Activated CD8-positive, alpha-beta T cell treated with anti-CD3 and anti-CD28 coated beads for 36 hours (primary cell): ENCODE measurements at regions not wholly inside any gene's neighbourhood (a gene's known extent, or its start where the extent isn't known, plus 50 kb on each side); places are given as distances from the start of the nearest gene placed in this dataset.
"Not testable (repeated sequence)": the region's sequence is repeated elsewhere in the genome, so short reads cannot be mapped to it uniquely, and the experiment has no call there.

ENCODE experiments used
- ATAC-seq: fragments of 200-7000 bp; cut with Tn5 transposase; one replicate; pipeline ENCODE4 v1.10.0; 2021; ENCODE audit warnings: mild to moderate bottlenecking, moderate library complexity
- CTCF ChIA-PET: fragments of 350-600 bp; sonication (Branson Sonifier 250); formaldehyde crosslinking; loops from one replicate; lab custom pipeline; 2021; ENCODE audit warnings: antibody characterized with exemption; lab: Charles Lee
- POLR2A ChIA-PET: fragments of 350-600 bp; sonication (Branson Sonifier 250); formaldehyde crosslinking; loops from one replicate; lab custom pipeline; 2021; ENCODE audit warnings: antibody characterized with exemption; lab: Charles Lee
- DNase-seq: peaks from one replicate; pipeline ENCODE4 v3.0.0-alpha.2; 2020
- H3K27ac Mint-ChIP-seq: one replicate; pipeline ENCODE4 v1.8.0; 2021; ENCODE audit warnings: mild to moderate bottlenecking, mixed read lengths
- H3K27me3 Mint-ChIP-seq: one replicate; pipeline ENCODE4 v1.8.0; 2021; ENCODE audit warnings: mixed read lengths
- H3K36me3 Mint-ChIP-seq: one replicate; pipeline ENCODE4 v1.8.0; 2021; ENCODE audit warnings: low read depth, mixed read lengths
- H3K4me1 Mint-ChIP-seq: one replicate; pipeline ENCODE4 v1.8.0; 2021; ENCODE audit warnings: low read depth, mixed read lengths
- H3K4me3 Mint-ChIP-seq: one replicate; pipeline ENCODE4 v1.8.0; 2021; ENCODE audit warnings: mild to moderate bottlenecking, moderate library complexity, mixed read lengths
- H3K9me3 Mint-ChIP-seq: one replicate; pipeline ENCODE4 v1.8.0; 2021; ENCODE audit warnings: mixed read lengths
- intact Hi-C: fragments of 100-400 bp; cut with micrococcal nuclease; formaldehyde crosslinking; loops from one replicate; pipeline ENCODE4 v1.10.0; 2022
- TF ChIP-seq, protein P1 (sequence below): fragments of 200-600 bp; IDR thresholded peaks from one replicate; pipeline ENCODE4 v1.8.0; 2022; ENCODE audit warnings: antibody characterized with exemption, mild to moderate bottlenecking

DNA sequence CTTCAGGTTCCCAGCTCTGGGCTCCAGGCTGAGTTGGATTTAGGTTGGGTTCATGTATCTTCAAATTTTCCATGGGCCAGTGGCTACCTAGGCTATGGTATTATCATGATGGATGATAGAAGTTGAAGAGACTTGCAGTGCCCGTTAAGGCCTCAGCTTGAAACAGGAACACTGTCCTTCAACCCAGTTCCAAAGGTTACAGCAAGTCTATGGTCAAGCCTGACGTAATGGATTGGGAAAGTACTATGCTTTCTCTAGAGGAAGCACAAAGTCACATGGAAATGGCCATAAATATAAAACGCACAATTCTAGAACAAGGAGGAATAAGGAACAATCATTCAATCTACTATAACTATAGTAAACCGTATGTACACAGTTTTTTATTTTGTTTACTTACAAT lies 593.2 kb downstream of the ZEB2 start:
- intact Hi-C loops = no loop called here
- H3K36me3 Mint-ChIP-seq = no peaks in the 10 kb centered on the region
- no peak for DNase-seq
- no peak overlapping the region for H3K4me3 Mint-ChIP-seq
- peaks cover 12% of the 10 kb centered on the region for H3K27me3 Mint-ChIP-seq
- TF ChIP-seq, protein P1, sequence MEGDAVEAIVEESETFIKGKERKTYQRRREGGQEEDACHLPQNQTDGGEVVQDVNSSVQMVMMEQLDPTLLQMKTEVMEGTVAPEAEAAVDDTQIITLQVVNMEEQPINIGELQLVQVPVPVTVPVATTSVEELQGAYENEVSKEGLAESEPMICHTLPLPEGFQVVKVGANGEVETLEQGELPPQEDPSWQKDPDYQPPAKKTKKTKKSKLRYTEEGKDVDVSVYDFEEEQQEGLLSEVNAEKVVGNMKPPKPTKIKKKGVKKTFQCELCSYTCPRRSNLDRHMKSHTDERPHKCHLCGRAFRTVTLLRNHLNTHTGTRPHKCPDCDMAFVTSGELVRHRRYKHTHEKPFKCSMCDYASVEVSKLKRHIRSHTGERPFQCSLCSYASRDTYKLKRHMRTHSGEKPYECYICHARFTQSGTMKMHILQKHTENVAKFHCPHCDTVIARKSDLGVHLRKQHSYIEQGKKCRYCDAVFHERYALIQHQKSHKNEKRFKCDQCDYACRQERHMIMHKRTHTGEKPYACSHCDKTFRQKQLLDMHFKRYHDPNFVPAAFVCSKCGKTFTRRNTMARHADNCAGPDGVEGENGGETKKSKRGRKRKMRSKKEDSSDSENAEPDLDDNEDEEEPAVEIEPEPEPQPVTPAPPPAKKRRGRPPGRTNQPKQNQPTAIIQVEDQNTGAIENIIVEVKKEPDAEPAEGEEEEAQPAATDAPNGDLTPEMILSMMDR = no peak
- ATAC-seq = no peak
- POLR2A ChIA-PET = no interaction called here
- CTCF ChIA-PET = no interaction called here
- H3K4me1 Mint-ChIP-seq = no peaks in the 10 kb centered on the region
- no peak overlapping the region for H3K27ac Mint-ChIP-seq
- no peaks in the 10 kb centered on the region for H3K9me3 Mint-ChIP-seq

DNA sequence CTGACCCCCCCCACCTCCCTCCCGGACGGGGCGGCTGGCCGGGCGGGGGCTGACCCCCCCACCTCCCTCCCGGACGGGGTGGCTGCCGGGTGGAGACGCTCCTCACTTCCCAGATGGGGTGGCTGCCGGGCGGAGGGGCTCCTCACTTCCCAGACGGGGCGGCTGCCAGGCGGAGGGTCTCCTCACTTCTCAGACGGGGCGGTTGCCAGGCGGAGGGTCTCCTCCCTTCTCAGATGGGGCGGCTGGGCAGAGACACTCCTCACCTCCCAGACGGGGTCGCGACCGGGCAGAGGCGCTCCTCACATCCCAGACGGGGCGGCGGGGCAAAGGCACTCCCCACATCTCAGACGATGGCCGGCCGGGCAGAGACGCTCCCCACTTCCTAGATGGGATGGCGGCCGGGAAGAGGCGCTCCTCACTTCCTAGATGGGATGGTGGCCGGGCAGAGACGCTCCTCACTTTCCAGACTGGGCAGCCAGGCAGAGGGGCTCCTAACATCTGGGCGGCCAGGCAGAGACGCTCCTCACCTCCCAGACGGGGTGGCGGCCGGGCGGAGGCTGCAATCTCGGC lies 597.6 kb downstream of the ZEB2 start:
- ATAC-seq, H3K4me3 Mint-ChIP-seq, H3K27me3 Mint-ChIP-seq, POLR2A ChIA-PET, intact Hi-C loops, H3K36me3 Mint-ChIP-seq, CTCF ChIA-PET, H3K27ac Mint-ChIP-seq, DNase-seq, H3K4me1 Mint-ChIP-seq: not testable (repeated sequence)
- peaks cover 16% of the 10 kb centered on the region for H3K9me3 Mint-ChIP-seq

- H3K27ac Mint-ChIP-seq = no peak overlapping the region
- ChIA-PET CTCF (no interaction called here), POLR2A (no interaction called here)
- H3K4me3 Mint-ChIP-seq = no peak overlapping the region
- TF ChIP-seq, protein P1 = no peak
- H3K4me1 Mint-ChIP-seq = no peaks in the 10 kb centered on the region
- no peaks in the 10 kb centered on the region for H3K27me3 Mint-ChIP-seq
- ATAC-seq (no peak), DNase-seq (no peak)
- H3K36me3 Mint-ChIP-seq = no peaks in the 10 kb centered on the region
- peaks cover 16% of the 10 kb centered on the region for H3K9me3 Mint-ChIP-seq
- intact Hi-C loops = no loop called here
Observed at GRCh38 chr2:143918465-143918989, 601.4 kb downstream of the ZEB2 start.

DNA sequence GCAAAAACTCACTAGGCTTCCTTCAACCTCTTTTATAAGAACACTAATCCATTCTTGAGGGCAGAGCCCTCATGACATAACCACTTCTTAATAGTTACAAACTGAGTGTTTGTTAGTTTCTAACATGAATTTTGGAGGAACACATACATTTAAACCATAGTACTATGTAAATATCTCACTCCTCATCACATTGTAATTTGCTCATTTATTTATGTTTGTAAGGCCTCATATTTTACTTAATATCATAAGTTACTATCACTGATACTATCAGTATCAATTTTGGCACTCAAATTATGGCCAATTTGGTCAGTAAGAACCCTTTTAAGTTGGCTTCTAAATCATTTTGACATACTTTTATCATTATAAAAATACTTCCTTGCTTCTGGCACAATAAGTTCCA lies 603.1 kb downstream of the ZEB2 start:
- Mint-ChIP-seq H3K4me3 (no peak overlapping the region), H3K4me1 (no peaks in the 10 kb centered on the region), H3K27ac (no peak overlapping the region), H3K9me3 (peaks cover 16% of the 10 kb centered on the region), H3K36me3 (no peaks in the 10 kb centered on the region), H3K27me3 (peaks cover 2% of the 10 kb centered on the region)
- POLR2A ChIA-PET = no interaction called here
- intact Hi-C loops = no loop called here
- DNase-seq = no peak
- TF ChIP-seq, protein P1 = no peak
- ATAC-seq = no peak
- CTCF ChIA-PET = no interaction called here

GRCh38 chr2:143909577-143910353 lies 610.2 kb downstream of the ZEB2 start:
- intact Hi-C loops = no loop called here
- TF ChIP-seq, protein P1 = no peak
- no peaks in the 10 kb centered on the region for H3K36me3 Mint-ChIP-seq
- CTCF ChIA-PET = no interaction called here
- peaks cover 4% of the 10 kb centered on the region for H3K27me3 Mint-ChIP-seq
- POLR2A ChIA-PET = no interaction called here
- H3K9me3 Mint-ChIP-seq = no peaks in the 10 kb centered on the region
- no peak overlapping the region for H3K4me3 Mint-ChIP-seq
- H3K4me1 Mint-ChIP-seq = no peaks in the 10 kb centered on the region
- no peak for DNase-seq
- no peak overlapping the region for H3K27ac Mint-ChIP-seq
- ATAC-seq = no peak
